HAP-1 (cell line): ENCODE measurements at regions not wholly inside any gene's neighbourhood (a gene's known extent, or its start where the extent isn't known, plus 50 kb on each side); places are given as distances from the start of the nearest gene placed in this dataset.

Experiments used
- DNase-seq, 2 experiments: peaks; one replicate each; pipeline ENCODE4 v3.0.0-alpha.2; 2016 to 2020; ENCODE audit warnings: low spot score in 2 of 2
- H3K27me3 ChIP-seq: fragments of 250-450 bp; sonication (Bioruptor Pico); 2 replicates; pipeline ENCODE4 v1.5.1; 2020; ENCODE audit warnings: low read depth, mild to moderate bottlenecking, moderate library complexity
- H3K36me3 ChIP-seq: fragments of 250-450 bp; sonication (Bioruptor Pico); replicated peaks from 2 replicates; pipeline ENCODE4 v1.5.1; 2020; ENCODE audit warnings: mild to moderate bottlenecking
- H3K4me1 ChIP-seq: fragments of 250-450 bp; sonication (Bioruptor Pico); 2 replicates; pipeline ENCODE4 v1.5.1; 2020; ENCODE audit warnings: mild to moderate bottlenecking
- H3K4me3 ChIP-seq: fragments of 250-450 bp; sonication (Bioruptor Pico); 2 replicates; pipeline ENCODE4 v1.5.1; 2020; ENCODE audit warnings: mild to moderate bottlenecking, moderate library complexity
- H3K9me3 ChIP-seq: fragments of 250-450 bp; sonication (Bioruptor Pico); 2 replicates; pipeline ENCODE4 v1.5.1; 2020; ENCODE audit warnings: mild to moderate bottlenecking, moderate library complexity
- in situ Hi-C: fragments of 300-500 bp; cut with MboI; formaldehyde crosslinking; loops from 3 replicates; pipeline ENCODE4 v1.14.3; 2020; ENCODE audit warnings: low sequenced_read_pairs, inconsistent platforms, mixed read lengths

DNA sequence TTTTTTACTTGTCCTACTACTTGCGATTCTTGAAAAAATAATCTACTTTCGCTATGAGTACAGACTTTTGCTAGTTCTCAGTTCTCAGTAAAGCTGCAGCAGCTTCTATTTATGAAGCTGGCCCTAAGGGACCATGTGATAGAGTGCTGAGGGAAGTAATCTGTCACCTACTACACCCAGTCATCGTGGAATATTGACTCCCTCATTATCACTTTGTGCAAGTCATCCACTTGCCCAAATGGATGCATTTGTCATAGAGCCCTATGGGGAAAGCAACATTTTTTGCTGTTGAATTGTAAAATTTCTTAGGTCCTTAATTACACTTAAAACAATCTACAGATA lies 1919.8 kb downstream of the SUCLG1 start:
- no peaks in the 10 kb centered on the region for H3K27me3 ChIP-seq
- no peaks in the 10 kb centered on the region for H3K4me1 ChIP-seq
- H3K9me3 ChIP-seq: no peaks in the 10 kb centered on the region
- in situ Hi-C loops: no loop called here
- no peak overlapping the region for H3K4me3 ChIP-seq
- no peak for DNase-seq
- no peaks in the 10 kb centered on the region for H3K36me3 ChIP-seq

DNA sequence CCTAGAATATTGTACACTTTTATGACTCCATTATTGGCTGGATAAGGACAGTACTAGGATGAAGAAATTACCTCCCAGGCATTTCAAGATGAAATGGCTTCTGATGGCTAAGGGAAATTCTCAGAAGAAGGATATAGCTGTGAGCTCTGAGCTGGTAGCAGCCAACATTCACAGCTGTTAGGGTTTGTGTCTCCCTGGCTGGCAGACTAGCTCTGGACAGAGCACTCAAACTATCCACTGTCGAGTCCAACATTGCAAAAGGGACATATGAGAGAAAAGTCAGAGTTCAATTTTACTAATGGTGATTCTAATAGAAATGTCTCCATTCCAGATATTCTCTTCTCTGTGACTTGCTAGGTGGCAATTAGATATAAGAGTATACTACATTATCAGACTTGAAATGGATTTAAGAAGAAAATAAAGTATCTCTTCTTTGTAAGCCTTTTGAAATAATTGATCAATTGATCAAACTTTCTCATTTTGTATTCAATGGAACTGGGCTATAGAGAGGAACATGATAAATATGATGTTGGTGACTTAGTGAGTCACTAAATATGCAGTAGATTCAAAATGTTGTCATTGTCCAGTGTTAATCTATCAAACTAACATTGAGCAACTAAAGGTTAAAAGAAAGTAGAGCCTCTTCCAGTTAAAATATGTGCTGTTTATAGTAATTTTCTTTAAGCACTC lies 1920.3 kb downstream of the SUCLG1 start:
- H3K27me3 ChIP-seq: no peaks in the 10 kb centered on the region
- H3K4me3 ChIP-seq: no peak overlapping the region
- H3K4me1 ChIP-seq: no peaks in the 10 kb centered on the region
- H3K9me3 ChIP-seq: no peaks in the 10 kb centered on the region
- H3K36me3 ChIP-seq: no peaks in the 10 kb centered on the region
- in situ Hi-C loops: no loop called here
- DNase-seq: no peak

DNA sequence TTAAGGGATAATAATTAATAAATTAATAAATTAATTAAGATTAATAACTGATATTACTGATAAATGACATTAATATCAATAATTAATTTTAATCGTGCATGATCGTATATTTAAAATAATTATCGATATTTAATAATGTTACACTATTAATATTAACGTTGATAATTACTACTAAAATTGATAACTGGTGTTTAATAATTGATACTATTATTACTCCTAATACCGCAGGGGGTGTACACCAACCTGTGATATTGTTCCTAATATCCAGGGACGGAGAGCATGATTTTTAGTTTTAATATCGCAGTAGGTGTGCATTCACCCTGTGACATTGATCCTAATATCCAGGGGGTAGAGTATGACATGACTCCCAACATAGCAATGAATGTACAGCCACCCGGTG lies 1930.8 kb downstream of the SUCLG1 start:
- no peaks in the 10 kb centered on the region for H3K27me3 ChIP-seq
- H3K4me3 ChIP-seq: no peak overlapping the region
- H3K36me3 ChIP-seq: no peaks in the 10 kb centered on the region
- in situ Hi-C loops: no loop called here
- no peak for DNase-seq
- H3K9me3 ChIP-seq: no peaks in the 10 kb centered on the region
- no peaks in the 10 kb centered on the region for H3K4me1 ChIP-seq

DNA sequence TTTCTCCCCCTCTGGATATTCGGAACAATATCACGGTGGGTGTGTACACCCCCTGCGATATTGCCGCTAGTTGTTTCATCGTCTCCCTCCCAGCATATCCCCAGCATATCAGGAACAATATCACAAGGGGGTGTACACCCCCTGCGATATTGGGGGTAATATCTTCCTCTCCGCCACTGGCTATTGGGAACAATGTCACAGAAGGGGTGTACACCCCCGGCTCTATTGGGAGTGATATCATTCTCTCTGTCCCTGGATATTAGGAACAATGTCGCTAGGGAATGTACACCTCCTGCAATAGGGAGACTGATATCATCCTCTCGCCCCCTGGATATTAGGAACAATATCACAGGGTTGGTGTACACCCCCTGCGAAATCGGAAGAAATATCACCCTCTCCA lies 1932.0 kb downstream of the SUCLG1 start:
- H3K27me3 ChIP-seq: no peaks in the 10 kb centered on the region
- no peak overlapping the region for H3K4me3 ChIP-seq
- DNase-seq: no peak
- H3K4me1 ChIP-seq: no peaks in the 10 kb centered on the region
- in situ Hi-C loops: no loop called here
- H3K36me3 ChIP-seq: no peaks in the 10 kb centered on the region
- H3K9me3 ChIP-seq: no peaks in the 10 kb centered on the region

DNA sequence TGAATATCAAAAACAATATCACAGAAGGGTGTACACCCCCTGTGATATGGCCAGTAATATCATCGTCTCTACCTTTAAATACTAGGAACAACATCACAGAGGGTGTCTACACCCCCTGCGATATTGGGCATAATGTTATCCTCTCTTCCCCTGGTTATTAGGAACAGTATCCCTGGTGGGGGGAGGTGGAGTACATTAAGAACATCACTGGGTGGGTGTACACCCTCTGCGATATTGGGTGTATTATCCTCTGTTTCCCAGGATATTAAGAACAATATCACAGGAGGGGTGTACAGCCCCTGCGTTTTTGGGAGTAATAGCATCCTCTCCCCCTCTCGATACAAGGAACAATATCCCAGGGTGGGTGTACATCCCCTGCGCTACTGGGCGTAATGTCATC lies 1932.8 kb downstream of the SUCLG1 start:
- in situ Hi-C loops: no loop called here
- Histone ChIP-seq H3K36me3 (no peaks in the 10 kb centered on the region), H3K4me3 (no peak overlapping the region), H3K27me3 (no peaks in the 10 kb centered on the region), H3K4me1 (no peaks in the 10 kb centered on the region), H3K9me3 (no peaks in the 10 kb centered on the region)
- DNase-seq: no peak

DNA sequence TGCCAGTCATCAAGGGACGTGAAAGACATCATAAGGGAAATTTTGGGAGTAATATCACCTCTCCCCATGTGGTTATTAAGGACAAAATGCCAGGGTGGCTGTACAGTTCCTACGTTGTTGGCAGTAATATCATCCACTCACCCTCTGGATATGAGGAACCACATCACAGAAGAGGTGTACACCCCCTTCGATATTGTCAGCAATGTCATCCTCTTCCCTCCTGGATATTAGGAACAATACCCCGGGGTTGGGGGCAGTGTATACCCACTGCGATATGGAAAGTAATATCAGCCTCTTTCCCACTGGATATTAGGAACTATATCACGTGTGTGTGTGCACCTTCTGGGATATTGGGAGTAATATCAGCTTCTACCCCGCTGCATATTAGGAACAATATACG lies 1933.3 kb downstream of the SUCLG1 start:
- Histone ChIP-seq H3K4me3 (no peak overlapping the region), H3K9me3 (no peaks in the 10 kb centered on the region), H3K36me3 (no peaks in the 10 kb centered on the region), H3K4me1 (no peaks in the 10 kb centered on the region), H3K27me3 (no peaks in the 10 kb centered on the region)
- DNase-seq: no peak
- in situ Hi-C loops: no loop called here

DNA sequence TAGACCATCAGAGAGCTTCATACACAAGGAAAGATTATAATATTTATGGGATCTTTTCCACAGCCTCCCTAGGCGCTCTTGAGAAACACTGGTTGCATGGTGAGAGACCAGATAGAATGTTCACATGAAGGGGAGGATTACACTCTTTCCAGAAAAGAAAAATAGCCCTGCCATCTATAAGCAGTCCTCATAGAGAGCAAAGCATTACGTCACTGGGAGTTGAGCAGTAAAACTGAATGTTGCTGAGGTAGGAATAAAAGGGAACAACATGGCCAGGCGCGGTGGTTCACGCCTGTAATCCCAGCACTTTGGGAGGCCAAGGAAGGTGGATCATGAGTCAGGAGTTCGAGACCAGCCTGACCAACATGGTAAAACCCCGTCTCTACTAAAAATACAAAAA lies 1934.3 kb downstream of the SUCLG1 start:
- in situ Hi-C loops: no loop called here
- no peak overlapping the region for H3K4me3 ChIP-seq
- H3K36me3 ChIP-seq: no peaks in the 10 kb centered on the region
- DNase-seq: no peak
- H3K9me3 ChIP-seq: no peaks in the 10 kb centered on the region
- H3K4me1 ChIP-seq: no peaks in the 10 kb centered on the region
- H3K27me3 ChIP-seq: no peaks in the 10 kb centered on the region

DNA sequence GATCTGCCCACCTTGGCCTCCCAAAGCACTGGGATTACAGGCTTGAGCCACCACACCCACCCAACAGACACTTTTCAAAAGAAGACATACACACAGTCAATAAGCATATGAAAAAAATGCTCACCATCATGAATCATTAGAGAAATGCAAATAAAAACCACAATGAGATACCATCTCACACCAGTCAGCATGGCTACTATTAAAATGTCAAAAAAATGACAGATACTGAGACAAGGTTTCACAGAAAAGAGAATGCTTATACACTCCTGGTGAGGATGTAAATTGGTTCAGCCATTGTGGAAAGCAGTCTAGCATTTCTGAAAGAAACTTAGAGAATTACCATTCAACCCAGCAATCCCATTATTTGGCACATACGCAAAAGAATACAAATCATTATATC lies 1947.2 kb downstream of the SUCLG1 start:
- in situ Hi-C loops: no loop called here
- Histone ChIP-seq H3K4me3 (no peak overlapping the region), H3K9me3 (no peaks in the 10 kb centered on the region; the same call in 1 of the 2 replicates), H3K4me1 (no peaks in the 10 kb centered on the region), H3K36me3 (no peaks in the 10 kb centered on the region), H3K27me3 (no peaks in the 10 kb centered on the region)
- DNase-seq: peak in 1 of 2 experiments; percentile 12

DNA sequence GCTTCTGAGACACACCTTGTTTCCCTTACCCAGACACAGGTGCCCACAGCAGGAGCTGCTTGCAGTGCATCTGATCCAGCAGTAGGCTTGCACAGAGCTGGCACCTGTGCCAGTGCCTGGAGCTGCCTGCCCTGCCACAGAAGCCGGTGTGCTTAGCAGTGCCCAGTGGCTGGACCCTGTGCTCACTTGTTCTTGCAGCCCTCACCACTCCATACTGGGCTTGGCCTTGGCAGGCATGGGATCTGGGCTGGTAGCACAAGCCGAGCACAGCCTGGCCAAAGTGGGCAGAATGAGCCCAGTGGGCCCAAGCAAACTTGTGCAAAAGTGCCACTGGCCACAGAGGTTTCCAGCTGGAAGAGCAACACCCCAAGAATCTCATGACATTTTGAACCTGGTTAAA lies 1950.4 kb downstream of the SUCLG1 start:
- no peaks in the 10 kb centered on the region for H3K4me1 ChIP-seq
- H3K4me3 ChIP-seq: no peak overlapping the region
- no peaks in the 10 kb centered on the region for H3K27me3 ChIP-seq
- no peaks in the 10 kb centered on the region for H3K36me3 ChIP-seq
- no peaks in the 10 kb centered on the region for H3K9me3 ChIP-seq
- no peak for DNase-seq
- in situ Hi-C loops: no loop called here

DNA sequence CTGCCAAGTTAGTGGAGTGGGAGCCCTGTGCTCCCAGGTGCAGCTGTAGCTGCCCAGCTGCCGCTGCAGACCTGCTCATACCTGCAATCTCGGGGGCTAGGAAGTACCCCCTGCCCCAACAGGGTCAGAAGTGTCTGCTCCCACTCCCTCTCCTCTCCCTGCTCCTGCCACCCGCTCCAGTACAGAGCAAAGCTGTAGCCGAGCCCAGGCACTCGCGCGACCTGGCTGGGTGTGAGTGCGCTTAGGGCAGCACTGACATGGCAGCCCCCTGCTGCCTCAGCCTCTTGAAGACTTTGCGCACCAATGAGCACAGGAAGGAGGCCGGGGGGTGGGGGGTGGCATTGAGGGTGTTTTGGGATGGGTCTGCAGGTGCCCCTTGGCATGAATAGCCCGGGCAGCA lies 1951.4 kb downstream of the SUCLG1 start:
- in situ Hi-C loops: no loop called here
- Histone ChIP-seq H3K4me1 (no peaks in the 10 kb centered on the region), H3K9me3 (no peaks in the 10 kb centered on the region), H3K27me3 (no peaks in the 10 kb centered on the region), H3K4me3 (no peak overlapping the region), H3K36me3 (no peaks in the 10 kb centered on the region)
- DNase-seq: no peak

DNA sequence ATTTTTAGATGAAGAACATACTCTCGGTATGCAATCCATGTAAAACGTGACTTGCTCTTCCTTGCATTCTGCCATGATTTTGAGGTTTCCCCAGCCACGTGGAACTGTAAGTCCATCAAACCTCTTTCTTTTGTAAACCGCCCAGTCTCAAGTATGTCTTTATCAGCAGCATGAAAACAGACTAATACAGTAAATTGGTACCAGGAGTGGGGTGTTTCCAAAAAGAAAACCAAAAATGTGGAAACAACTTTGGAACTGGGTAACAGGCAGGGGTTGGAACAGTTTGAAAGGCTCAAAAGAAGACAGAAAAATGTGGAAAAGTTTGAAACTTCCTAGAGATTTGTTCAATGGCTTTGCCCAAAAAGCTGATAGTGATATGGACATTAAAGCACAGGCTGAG lies 1957.9 kb downstream of the SUCLG1 start:
- Histone ChIP-seq H3K4me1 (no peaks in the 10 kb centered on the region), H3K36me3 (no peaks in the 10 kb centered on the region), H3K4me3 (no peak overlapping the region), H3K27me3 (no peaks in the 10 kb centered on the region), H3K9me3 (peaks cover 7% of the 10 kb centered on the region; the same call in 1 of the 2 replicates)
- in situ Hi-C loops: no loop called here
- DNase-seq: no peak

DNA sequence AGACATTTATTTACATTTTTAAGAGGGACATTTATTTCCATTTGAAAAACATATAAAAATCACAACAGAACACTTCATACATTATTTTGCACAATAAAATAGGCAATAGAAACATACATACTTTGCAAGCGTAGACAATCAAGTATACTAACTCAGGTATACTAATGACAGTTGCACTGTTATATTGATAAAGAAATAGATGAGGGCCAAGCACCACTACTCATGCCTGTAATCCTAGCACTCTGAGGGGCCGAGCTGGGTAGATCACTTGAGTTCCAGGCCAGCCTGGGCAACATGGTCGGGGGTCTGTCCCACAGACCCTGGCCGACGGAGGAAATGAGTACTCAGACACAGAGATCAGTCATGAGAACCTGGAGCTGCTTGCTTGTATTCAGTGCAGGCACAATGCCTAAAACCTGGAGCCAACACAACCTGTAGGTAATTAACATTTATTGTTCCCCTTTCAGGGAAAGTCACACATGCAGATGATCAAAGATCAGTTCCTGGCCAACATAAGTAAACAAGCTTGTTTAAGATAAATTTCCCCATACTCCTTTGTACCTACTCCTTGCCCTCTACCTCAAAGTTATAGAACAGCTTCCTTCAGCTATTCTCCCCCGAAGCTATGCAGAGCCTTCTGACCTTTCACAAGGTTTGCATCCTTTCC lies 1960.2 kb downstream of the SUCLG1 start:
- Histone ChIP-seq H3K27me3 (no peaks in the 10 kb centered on the region), H3K4me3 (no peak overlapping the region), H3K36me3 (no peaks in the 10 kb centered on the region), H3K9me3 (peaks cover 7% of the 10 kb centered on the region; the same call in 1 of the 2 replicates), H3K4me1 (no peaks in the 10 kb centered on the region)
- in situ Hi-C loops: no loop called here
- DNase-seq: no peak

DNA sequence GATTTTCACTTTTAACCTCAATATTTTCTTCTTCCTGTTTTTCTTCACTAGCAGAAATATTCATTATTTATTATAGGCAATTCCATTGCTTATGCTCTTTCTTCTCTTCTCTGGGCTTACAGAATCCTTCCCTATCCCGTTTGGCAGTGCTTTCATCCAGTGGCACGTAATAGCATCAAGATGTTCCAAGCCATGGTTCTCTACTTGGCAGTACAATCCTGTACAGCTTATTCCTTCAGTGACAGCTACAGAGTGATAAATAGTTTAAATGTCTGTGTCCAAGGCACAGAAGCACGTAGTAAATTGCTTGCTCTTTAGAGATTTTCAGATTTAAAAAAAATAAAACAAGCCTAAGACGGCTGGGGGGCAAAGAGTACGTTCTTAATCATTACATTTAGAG lies 1964.3 kb downstream of the SUCLG1 start:
- H3K9me3 ChIP-seq: no peaks in the 10 kb centered on the region
- no peak overlapping the region for H3K4me3 ChIP-seq
- in situ Hi-C loops: no loop called here
- no peaks in the 10 kb centered on the region for H3K4me1 ChIP-seq
- H3K36me3 ChIP-seq: no peaks in the 10 kb centered on the region
- H3K27me3 ChIP-seq: no peaks in the 10 kb centered on the region
- no peak for DNase-seq

DNA sequence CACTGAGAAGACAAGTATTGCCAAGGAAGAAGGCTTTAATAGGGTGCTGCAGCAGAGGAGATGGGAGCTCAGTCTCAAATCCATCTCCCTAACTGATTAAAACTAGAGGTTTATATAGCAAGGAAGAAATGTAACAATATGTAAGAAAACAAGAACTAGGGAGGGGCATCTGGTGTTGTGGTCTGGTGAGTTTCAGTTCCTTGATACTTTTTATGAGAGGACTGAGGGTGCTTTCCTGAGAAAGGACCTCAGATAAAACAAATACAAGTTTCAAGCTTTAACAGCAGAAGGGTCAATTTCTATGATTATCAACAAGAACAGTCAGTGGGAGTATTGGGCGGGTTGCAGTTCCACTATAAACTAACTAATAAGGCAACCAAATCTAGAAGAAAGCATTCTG lies 1967.5 kb downstream of the SUCLG1 start:
- H3K4me3 ChIP-seq: no peak overlapping the region
- H3K36me3 ChIP-seq: no peaks in the 10 kb centered on the region
- no peaks in the 10 kb centered on the region for H3K4me1 ChIP-seq
- DNase-seq: no peak
- H3K9me3 ChIP-seq: no peaks in the 10 kb centered on the region; the same call in 1 of the 2 replicates
- in situ Hi-C loops: no loop called here
- no peaks in the 10 kb centered on the region for H3K27me3 ChIP-seq

DNA sequence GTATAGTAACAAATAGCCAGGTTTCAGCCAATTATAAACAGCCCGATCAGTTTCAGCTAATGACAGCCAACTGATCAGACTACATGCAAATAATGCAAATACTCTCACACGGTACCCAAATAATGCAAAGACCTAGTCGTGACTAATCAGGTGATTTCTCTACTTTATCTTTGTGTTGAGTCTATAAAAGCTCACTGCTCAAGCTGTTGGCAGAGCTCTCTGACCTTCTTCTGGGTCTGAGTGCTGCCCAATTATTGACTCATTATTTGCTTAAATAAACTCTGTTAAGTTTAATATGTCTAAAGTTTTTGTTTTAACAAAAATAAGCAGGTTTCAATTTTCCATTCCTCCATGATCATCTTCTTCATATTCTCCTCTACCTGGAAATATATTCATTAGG lies 1971.7 kb downstream of the SUCLG1 start:
- Histone ChIP-seq H3K36me3 (no peaks in the 10 kb centered on the region), H3K4me1 (no peaks in the 10 kb centered on the region), H3K27me3 (no peaks in the 10 kb centered on the region), H3K9me3 (no peaks in the 10 kb centered on the region; the same call in 1 of the 2 replicates), H3K4me3 (no peak overlapping the region)
- no peak for DNase-seq
- in situ Hi-C loops: no loop called here
